OCI-LY1 (cell line): ENCODE measurements at regions not wholly inside any gene's neighbourhood (a gene's known extent, or its start where the extent isn't known, plus 50 kb on each side); places are given as distances from the start of the nearest gene placed in this dataset.

ENCODE experiments used
- EZH2 ChIP-seq: fragments of 200-600 bp; sonication (generic), shearing (Covaris generic); IDR thresholded peaks from 2 replicates; pipeline ENCODE4 v1.8.0; 2017; ENCODE audit warnings: borderline replicate concordance, mixed run types, mild to moderate bottlenecking, antibody characterized with exemption, low read length, moderate library complexity, mixed read lengths
- TF ChIP-seq, protein P1 (sequence below): fragments of 200-600 bp; sonication (generic), shearing (Covaris generic); IDR thresholded peaks from 2 replicates; pipeline ENCODE4 v1.5.1; 2017; ENCODE audit warnings: mild to moderate bottlenecking, antibody characterized with exemption, low read length, moderate library complexity, mixed read lengths

DNA sequence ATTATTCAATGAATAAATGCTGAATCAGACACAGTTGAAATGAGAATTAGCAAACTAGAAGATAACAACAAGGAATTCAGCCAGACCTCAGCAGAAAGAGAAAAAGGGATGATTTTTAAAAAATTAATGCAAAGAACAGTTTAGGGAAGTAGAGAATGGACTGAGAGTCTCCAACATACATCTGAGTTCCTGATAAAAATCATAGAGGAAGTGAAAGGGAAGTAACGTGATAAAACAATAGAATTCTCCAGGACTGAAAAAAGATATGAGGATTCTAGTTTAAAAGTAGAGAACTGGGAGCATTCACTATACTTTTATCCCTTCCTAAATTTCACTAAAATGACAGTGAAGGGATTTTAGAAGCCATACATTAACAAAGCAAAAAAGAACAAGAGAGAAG is 592.0 kb downstream of the SOX6 start:
- TF ChIP-seq, protein P1, sequence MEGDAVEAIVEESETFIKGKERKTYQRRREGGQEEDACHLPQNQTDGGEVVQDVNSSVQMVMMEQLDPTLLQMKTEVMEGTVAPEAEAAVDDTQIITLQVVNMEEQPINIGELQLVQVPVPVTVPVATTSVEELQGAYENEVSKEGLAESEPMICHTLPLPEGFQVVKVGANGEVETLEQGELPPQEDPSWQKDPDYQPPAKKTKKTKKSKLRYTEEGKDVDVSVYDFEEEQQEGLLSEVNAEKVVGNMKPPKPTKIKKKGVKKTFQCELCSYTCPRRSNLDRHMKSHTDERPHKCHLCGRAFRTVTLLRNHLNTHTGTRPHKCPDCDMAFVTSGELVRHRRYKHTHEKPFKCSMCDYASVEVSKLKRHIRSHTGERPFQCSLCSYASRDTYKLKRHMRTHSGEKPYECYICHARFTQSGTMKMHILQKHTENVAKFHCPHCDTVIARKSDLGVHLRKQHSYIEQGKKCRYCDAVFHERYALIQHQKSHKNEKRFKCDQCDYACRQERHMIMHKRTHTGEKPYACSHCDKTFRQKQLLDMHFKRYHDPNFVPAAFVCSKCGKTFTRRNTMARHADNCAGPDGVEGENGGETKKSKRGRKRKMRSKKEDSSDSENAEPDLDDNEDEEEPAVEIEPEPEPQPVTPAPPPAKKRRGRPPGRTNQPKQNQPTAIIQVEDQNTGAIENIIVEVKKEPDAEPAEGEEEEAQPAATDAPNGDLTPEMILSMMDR, result no peak
- no peak for TF ChIP-seq EZH2
